ENCODE measurements at regions not wholly inside any gene's neighbourhood (a gene's known extent, or its start where the extent isn't known, plus 50 kb on each side); places are given as distances from the start of the nearest gene placed in this dataset.

- Histone ChIP-seq H2AFZ (ENCODE audit: low read depth, low read length) (no peak overlapping the region), H3K9me3 (ENCODE audit: low read length) (peaks cover under 1% of the 10 kb centered on the region), H3K4me2 (ENCODE audit: low read length) (no peak overlapping the region), H3F3A (ENCODE audit: insufficient read depth, low read length, poor library complexity, severe bottlenecking) (no peaks in the 10 kb centered on the region), H3K4me3 (ENCODE audit: low read length) (no peak overlapping the region), H3K36me3 (ENCODE audit: insufficient read depth, low read length) (no peaks in the 10 kb centered on the region), H4K20me1 (ENCODE audit: insufficient read depth) (no peaks in the 10 kb centered on the region), H3K79me2 (replicated peaks; ENCODE audit: insufficient read depth, low read length) (no peaks in the 10 kb centered on the region), H3K9ac (ENCODE audit: low read length) (no peak overlapping the region), H3K27me3 (ENCODE audit: insufficient read depth, low read depth, low read length) (no peaks in the 10 kb centered on the region), H3K27ac (ENCODE audit: low read length) (no peak overlapping the region), H3K9me2 (ENCODE audit: insufficient read depth, low read length) (no peaks in the 10 kb centered on the region)
- TF ChIP-seq EZH2 (IDR thresholded peaks at IDR 0.05; ENCODE audit: borderline replicate concordance, insufficient read depth, low read length, poor library complexity, severe bottlenecking) (no peak), SMC3 (conservative IDR thresholded peaks at IDR 0.05; ENCODE audit: poor library complexity) (no peak), EP300 (conservative IDR thresholded peaks at IDR 0.05; ENCODE audit: poor library complexity, severe bottlenecking) (no peak), RAD21 (conservative IDR thresholded peaks at IDR 0.05) (no peak), CTCF (IDR thresholded peaks at IDR 0.05; ENCODE audit: poor library complexity, severe bottlenecking) (no peak), TAF1 (IDR thresholded peaks at IDR 0.05; ENCODE audit: low read depth) (no peak), POLR2AphosphoS5 (IDR thresholded peaks at IDR 0.05) (no peak), MXI1 (conservative IDR thresholded peaks at IDR 0.05; ENCODE audit: poor library complexity, severe bottlenecking) (no peak)
- TF ChIP-seq, protein P1, sequence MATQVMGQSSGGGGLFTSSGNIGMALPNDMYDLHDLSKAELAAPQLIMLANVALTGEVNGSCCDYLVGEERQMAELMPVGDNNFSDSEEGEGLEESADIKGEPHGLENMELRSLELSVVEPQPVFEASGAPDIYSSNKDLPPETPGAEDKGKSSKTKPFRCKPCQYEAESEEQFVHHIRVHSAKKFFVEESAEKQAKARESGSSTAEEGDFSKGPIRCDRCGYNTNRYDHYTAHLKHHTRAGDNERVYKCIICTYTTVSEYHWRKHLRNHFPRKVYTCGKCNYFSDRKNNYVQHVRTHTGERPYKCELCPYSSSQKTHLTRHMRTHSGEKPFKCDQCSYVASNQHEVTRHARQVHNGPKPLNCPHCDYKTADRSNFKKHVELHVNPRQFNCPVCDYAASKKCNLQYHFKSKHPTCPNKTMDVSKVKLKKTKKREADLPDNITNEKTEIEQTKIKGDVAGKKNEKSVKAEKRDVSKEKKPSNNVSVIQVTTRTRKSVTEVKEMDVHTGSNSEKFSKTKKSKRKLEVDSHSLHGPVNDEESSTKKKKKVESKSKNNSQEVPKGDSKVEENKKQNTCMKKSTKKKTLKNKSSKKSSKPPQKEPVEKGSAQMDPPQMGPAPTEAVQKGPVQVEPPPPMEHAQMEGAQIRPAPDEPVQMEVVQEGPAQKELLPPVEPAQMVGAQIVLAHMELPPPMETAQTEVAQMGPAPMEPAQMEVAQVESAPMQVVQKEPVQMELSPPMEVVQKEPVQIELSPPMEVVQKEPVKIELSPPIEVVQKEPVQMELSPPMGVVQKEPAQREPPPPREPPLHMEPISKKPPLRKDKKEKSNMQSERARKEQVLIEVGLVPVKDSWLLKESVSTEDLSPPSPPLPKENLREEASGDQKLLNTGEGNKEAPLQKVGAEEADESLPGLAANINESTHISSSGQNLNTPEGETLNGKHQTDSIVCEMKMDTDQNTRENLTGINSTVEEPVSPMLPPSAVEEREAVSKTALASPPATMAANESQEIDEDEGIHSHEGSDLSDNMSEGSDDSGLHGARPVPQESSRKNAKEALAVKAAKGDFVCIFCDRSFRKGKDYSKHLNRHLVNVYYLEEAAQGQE (IDR thresholded peaks at IDR 0.05; ENCODE audit: borderline replicate concordance): no peak
These were observed 478.2 kb downstream of the BUD13 start for GRCh38 chr11:116294630-116295029.

GRCh38 chr11:116287866-116288265, 484.9 kb downstream of the BUD13 start:
- Histone ChIP-seq H3K27ac (ENCODE audit: low read length) (no peak overlapping the region), H3K9me2 (ENCODE audit: insufficient read depth, low read length) (no peaks in the 10 kb centered on the region), H3K4me2 (ENCODE audit: low read length) (no peak overlapping the region), H3K36me3 (ENCODE audit: insufficient read depth, low read length) (no peaks in the 10 kb centered on the region), H3K9me3 (ENCODE audit: low read length) (peaks cover 3% of the 10 kb centered on the region), H4K20me1 (ENCODE audit: insufficient read depth) (no peaks in the 10 kb centered on the region), H2AFZ (ENCODE audit: low read depth, low read length) (no peak overlapping the region), H3K9ac (ENCODE audit: low read length) (no peak overlapping the region), H3K79me2 (replicated peaks; ENCODE audit: insufficient read depth, low read length) (no peaks in the 10 kb centered on the region), H3F3A (ENCODE audit: insufficient read depth, low read length, poor library complexity, severe bottlenecking) (no peaks in the 10 kb centered on the region), H3K4me3 (ENCODE audit: low read length) (no peak overlapping the region), H3K27me3 (ENCODE audit: insufficient read depth, low read depth, low read length) (no peaks in the 10 kb centered on the region)
- TF ChIP-seq RAD21 (conservative IDR thresholded peaks at IDR 0.05) (no peak), EZH2 (IDR thresholded peaks at IDR 0.05; ENCODE audit: borderline replicate concordance, insufficient read depth, low read length, poor library complexity, severe bottlenecking) (no peak), CTCF (IDR thresholded peaks at IDR 0.05; ENCODE audit: poor library complexity, severe bottlenecking) (no peak), POLR2AphosphoS5 (IDR thresholded peaks at IDR 0.05) (no peak), SMC3 (conservative IDR thresholded peaks at IDR 0.05; ENCODE audit: poor library complexity) (no peak), EP300 (conservative IDR thresholded peaks at IDR 0.05; ENCODE audit: poor library complexity, severe bottlenecking) (no peak), MXI1 (conservative IDR thresholded peaks at IDR 0.05; ENCODE audit: poor library complexity, severe bottlenecking) (no peak), TAF1 (IDR thresholded peaks at IDR 0.05; ENCODE audit: low read depth) (no peak)
- TF ChIP-seq, protein P1 (IDR thresholded peaks at IDR 0.05; ENCODE audit: borderline replicate concordance): no peak

All from neural cell (in vitro differentiated cells).